ENCODE measurements at regions not wholly inside any gene's neighbourhood (a gene's known extent, or its start where the extent isn't known, plus 50 kb on each side); places are given as distances from the start of the nearest gene placed in this dataset.

- no peak for TF ChIP-seq JUN (IDR thresholded peaks at IDR 0.05; ENCODE audit: borderline replicate concordance, insufficient read depth, insufficient read length, low read depth)
- TF ChIP-seq MAX (IDR thresholded peaks at IDR 0.05; ENCODE audit: insufficient read depth, insufficient read length) = no peak
- no peak for TF ChIP-seq FOS (IDR thresholded peaks at IDR 0.05; ENCODE audit: borderline replicate concordance, insufficient read depth, low read length)
- TF ChIP-seq EZH2 (IDR thresholded peaks at IDR 0.05; ENCODE audit: borderline replicate concordance, low read depth, low read length, severe bottlenecking) = no peak
- no peak for TF ChIP-seq MYC (IDR thresholded peaks at IDR 0.05; ENCODE audit: low read depth, low read length)
- TF ChIP-seq POLR2A (IDR thresholded peaks at IDR 0.05; ENCODE audit: low read depth, low read length) = no peak
- no peak for TF ChIP-seq GATA2 (IDR thresholded peaks at IDR 0.05; ENCODE audit: insufficient read depth, insufficient read length, low read depth, low read length)
- TF ChIP-seq POLR2AphosphoS5 (IDR thresholded peaks at IDR 0.05; ENCODE audit: insufficient read depth, low read depth, low read length) = no peak
- no peak for TF ChIP-seq CTCF (IDR thresholded peaks at IDR 0.05; ENCODE audit: extremely low read depth in 1 of 2, insufficient read depth in 1 of 2, low read depth in 1 of 2, low read length in 2 of 2)
Measured at GRCh38 chr15:31558840-31559239, 232.2 kb downstream of the KLF13 start.

More at GRCh38 chr15:31558840-31559239, 232.2 kb downstream of the KLF13 start:
- H3K36me3 ChIP-seq (ENCODE audit: control insufficient read depth in 2 of 2, extremely low read depth in 1 of 2, insufficient read depth in 2 of 2, low read length in 2 of 2) = no peaks in the 10 kb centered on the region
- no peak overlapping the region for H2AFZ ChIP-seq (ENCODE audit: low read depth, low read length)
- H3K4me1 ChIP-seq (ENCODE audit: control insufficient read depth, extremely low read depth, insufficient read depth, low read length) = peaks cover 8% of the 10 kb centered on the region
- H3K27ac ChIP-seq (ENCODE audit: insufficient read depth, low read depth, low read length) = no peak overlapping the region
- H3K27me3 ChIP-seq (ENCODE audit: control insufficient read depth in 2 of 2, insufficient read depth in 2 of 2, low read length in 2 of 2) = no peaks in the 10 kb centered on the region
- ChIA-PET CTCF (no interaction called here), POLR2A (no interaction called here)
- dilution Hi-C loops (cut with MboI; ENCODE audit: extremely low pct_ligation_motif_present, low sequenced_read_pairs) = no loop called here
- no peaks in the 10 kb centered on the region for H3K9me1 ChIP-seq (replicated peaks; ENCODE audit: control insufficient read depth, extremely low read depth, insufficient read depth, low read length)
- no peaks in the 10 kb centered on the region for H4K20me1 ChIP-seq (replicated peaks; ENCODE audit: control insufficient read depth, extremely low read depth, insufficient read depth, low read length)
- no peak overlapping the region for H3K4me3 ChIP-seq (replicated peaks in 1 of 3; ENCODE audit: insufficient read depth in 1 of 3, low read depth in 1 of 3, low read length in 3 of 3)
- FAIRE-seq (no peak), DNase-seq (ENCODE audit: low read depth, low spot score) (no peak)
- intact Hi-C loops (cut with micrococcal nuclease) = no loop called here
- no peaks in the 10 kb centered on the region for H3K9me3 ChIP-seq (replicated peaks; ENCODE audit: control insufficient read depth, insufficient read depth, low read length)
- H3K9ac ChIP-seq (replicated peaks; ENCODE audit: extremely low read depth, insufficient read depth, low read length) = no peak overlapping the region
- H3K79me2 ChIP-seq (ENCODE audit: control insufficient read depth, insufficient read depth, low read length) = no peaks in the 10 kb centered on the region
- H3K4me2 ChIP-seq (ENCODE audit: insufficient read depth, low read length) = no peak overlapping the region
- BruUV-seq (replicated peaks) = no TSS peak

Measured in endothelial cell of umbilical vein (primary cell).